Neural cell (in vitro differentiated cells): ENCODE measurements at regions not wholly inside any gene's neighbourhood (a gene's known extent, or its start where the extent isn't known, plus 50 kb on each side); places are given as distances from the start of the nearest gene placed in this dataset.

Source experiments
- H2AFZ ChIP-seq: fragments of 200-600, 300-800 bp; sonication (generic), shearing (Covaris generic); 2 replicates; pipeline ENCODE4 v1.6.0; 2014; ENCODE audit warnings: low read depth, mild to moderate bottlenecking, antibody characterized with exemption, low read length, moderate library complexity
- H3F3A ChIP-seq: fragments of 200-600 bp; shearing (Covaris generic); 2 replicates; pipeline ENCODE4 v1.6.1; 2016; ENCODE audit warnings: mild to moderate bottlenecking, moderate library complexity, mixed read lengths, antibody characterized with exemption, low read length; ENCODE audit not compliant: insufficient read depth, poor library complexity, severe bottlenecking
- H3K27ac ChIP-seq: fragments of 200-600, 300-800 bp; sonication (generic), shearing (Covaris generic); 2 replicates; pipeline ENCODE4 v1.5.1; 2014; ENCODE audit warnings: mild to moderate bottlenecking, low read length, moderate library complexity
- H3K27me3 ChIP-seq: fragments of 300-800, 200-600 bp; sonication (generic), shearing (Covaris generic); 2 replicates; pipeline ENCODE4 v1.6.0; 2014; ENCODE audit warnings: mild to moderate bottlenecking, low read depth, low read length, moderate library complexity; ENCODE audit not compliant: insufficient read depth
- H3K36me3 ChIP-seq: fragments of 300-800, 200-600 bp; sonication (generic), shearing (Covaris generic); 2 replicates; pipeline ENCODE4 v1.5.1; 2014; ENCODE audit warnings: mild to moderate bottlenecking, antibody characterized with exemption, low read length, moderate library complexity; ENCODE audit not compliant: insufficient read depth
- H3K4me2 ChIP-seq: fragments of 300-800, 200-600 bp; sonication (generic), shearing (Covaris generic); 2 replicates; pipeline ENCODE4 v1.6.0; 2014; ENCODE audit warnings: mild to moderate bottlenecking, low read length
- H3K4me3 ChIP-seq: fragments of 300-800, 200-600 bp; sonication (generic), shearing (Covaris generic); 2 replicates; pipeline ENCODE4 v1.5.1; 2014; ENCODE audit warnings: mild to moderate bottlenecking, low read length, moderate library complexity
- H3K79me2 ChIP-seq: fragments of 200-600 bp; shearing (Covaris generic); replicated peaks from 2 replicates; pipeline ENCODE4 v1.6.0; 2014; ENCODE audit warnings: mild to moderate bottlenecking, low read length, moderate library complexity; ENCODE audit not compliant: insufficient read depth
- H3K9ac ChIP-seq: fragments of 300-800, 200-600 bp; sonication (generic), shearing (Covaris generic); 2 replicates; pipeline ENCODE4 v1.6.1; 2016; ENCODE audit warnings: mild to moderate bottlenecking, low read length, mixed read lengths
- H3K9me2 ChIP-seq: fragments of 200-600 bp; shearing (Covaris generic); 2 replicates; pipeline ENCODE4 v1.6.1; 2016; ENCODE audit warnings: mild to moderate bottlenecking, low read length, mixed read lengths; ENCODE audit not compliant: insufficient read depth
- H3K9me3 ChIP-seq: fragments of 200-600, 300-800 bp; sonication (generic), shearing (Covaris generic); 2 replicates; pipeline ENCODE4 v1.6.1; 2016; ENCODE audit warnings: mild to moderate bottlenecking, mixed run types, low read length, moderate library complexity, mixed read lengths
- H4K20me1 ChIP-seq: fragments of 200-600 bp; shearing (Covaris generic); 2 replicates; pipeline ENCODE4 v1.6.1; 2016; ENCODE audit warnings: mild to moderate bottlenecking, mixed run types; ENCODE audit not compliant: insufficient read depth
- CTCF ChIP-seq: fragments of 450-650 bp; IDR thresholded peaks from 2 replicates; pipeline ENCODE4 v1.5.1; 2014; ENCODE audit warnings: antibody characterized with exemption, mild to moderate bottlenecking, moderate library complexity; ENCODE audit not compliant: poor library complexity, severe bottlenecking
- EP300 ChIP-seq: fragments of 450-650 bp; conservative IDR thresholded peaks from 2 replicates; pipeline ENCODE4 v1.6.1; 2014; ENCODE audit warnings: antibody characterized with exemption, mild to moderate bottlenecking, moderate library complexity; ENCODE audit not compliant: poor library complexity, severe bottlenecking
- EZH2 ChIP-seq: fragments of 200-600, 300-800 bp; shearing (Covaris generic), sonication (generic); IDR thresholded peaks from 2 replicates; pipeline ENCODE4 v1.6.1; 2014; ENCODE audit warnings: antibody characterized with exemption, low read length, borderline replicate concordance, mild to moderate bottlenecking; ENCODE audit not compliant: insufficient read depth, poor library complexity, severe bottlenecking
- MXI1 ChIP-seq: fragments of 450-650 bp; conservative IDR thresholded peaks from 2 replicates; pipeline ENCODE4 v1.6.1; 2014; ENCODE audit warnings: antibody characterized with exemption, mild to moderate bottlenecking; ENCODE audit not compliant: poor library complexity, severe bottlenecking
- POLR2AphosphoS5 ChIP-seq: IDR thresholded peaks from 2 replicates; pipeline ENCODE4 v1.6.1; 2012
- RAD21 ChIP-seq: fragments of 450-650 bp; conservative IDR thresholded peaks from 2 replicates; pipeline ENCODE4 v1.6.1; 2014; ENCODE audit warnings: antibody characterized with exemption, mild to moderate bottlenecking, moderate library complexity
- REST ChIP-seq: IDR thresholded peaks from 2 replicates; pipeline ENCODE4 v1.6.1; 2012; ENCODE audit warnings: borderline replicate concordance
- SMC3 ChIP-seq: fragments of 450-650 bp; conservative IDR thresholded peaks from 2 replicates; pipeline ENCODE4 v1.6.1; 2014; ENCODE audit warnings: antibody characterized with exemption, mild to moderate bottlenecking, moderate library complexity; ENCODE audit not compliant: poor library complexity
- TAF1 ChIP-seq: IDR thresholded peaks from 2 replicates; pipeline ENCODE4 v1.6.1; 2012; ENCODE audit warnings: low read depth

- H3K9me3 ChIP-seq, result no peaks in the 10 kb centered on the region
- no peaks in the 10 kb centered on the region for H3K27me3 ChIP-seq
- no peaks in the 10 kb centered on the region for H3F3A ChIP-seq
- H3K36me3 ChIP-seq, result no peaks in the 10 kb centered on the region
- H3K4me2 ChIP-seq, result no peak overlapping the region
- H3K79me2 ChIP-seq, result no peaks in the 10 kb centered on the region
- no peaks in the 10 kb centered on the region for H3K9me2 ChIP-seq
- no peak overlapping the region for H3K4me3 ChIP-seq
- H4K20me1 ChIP-seq, result no peaks in the 10 kb centered on the region
- H3K9ac ChIP-seq, result no peak overlapping the region
- no peak for TF ChIP-seq CTCF
- TF ChIP-seq MXI1, result no peak
- no peak for TF ChIP-seq RAD21
- no peak for TF ChIP-seq EZH2
- no peak for TF ChIP-seq SMC3
- no peak for TF ChIP-seq TAF1
- H3K27ac ChIP-seq, result no peak overlapping the region
- no peak overlapping the region for H2AFZ ChIP-seq
These were observed 690.1 kb downstream of the METTL15 start for GRCh38 chr11:28798286-28798685.

- TF ChIP-seq SMC3 (no peak), POLR2AphosphoS5 (no peak), REST (no peak), EZH2 (no peak), MXI1 (no peak), TAF1 (no peak), RAD21 (no peak), CTCF (no peak), EP300 (no peak)
- no peaks in the 10 kb centered on the region for H3F3A ChIP-seq
- H3K9me3 ChIP-seq, result no peaks in the 10 kb centered on the region
- no peaks in the 10 kb centered on the region for H3K27me3 ChIP-seq
- H3K4me2 ChIP-seq, result no peak overlapping the region
- no peak overlapping the region for H2AFZ ChIP-seq
- no peak overlapping the region for H3K27ac ChIP-seq
- no peak overlapping the region for H3K9ac ChIP-seq
- H3K79me2 ChIP-seq, result no peaks in the 10 kb centered on the region
- no peak overlapping the region for H3K4me3 ChIP-seq
- H3K36me3 ChIP-seq, result no peaks in the 10 kb centered on the region
- H4K20me1 ChIP-seq, result no peaks in the 10 kb centered on the region
- H3K9me2 ChIP-seq, result no peaks in the 10 kb centered on the region
These were observed 689.3 kb downstream of the METTL15 start for GRCh38 chr11:28797536-28797935.
